DND-41 (cell line): ENCODE measurements at regions not wholly inside any gene's neighbourhood (a gene's known extent, or its start where the extent isn't known, plus 50 kb on each side); places are given as distances from the start of the nearest gene placed in this dataset.

Experiments
- ATAC-seq: fragments of 200-7000 bp; cut with Tn5 transposase; 3 replicates; pipeline ENCODE4 v1.9.1; 2021; ENCODE audit warnings: low read depth; ENCODE audit not compliant: insufficient read depth
- DNase-seq: peaks from one replicate; pipeline ENCODE4 v3.0.0-alpha.2; 2020
- H2AFZ ChIP-seq: 2 replicates; pipeline ENCODE4 v1.6.0; 2012; ENCODE audit warnings: low read depth, low read length
- H3K27ac ChIP-seq: 2 replicates; pipeline ENCODE4 v1.5.1; 2012; ENCODE audit warnings: low read length, inconsistent platforms
- H3K27me3 ChIP-seq: fragments of 200-600 bp; sonication (generic); 2 replicates; pipeline ENCODE4 v1.6.0; 2012; ENCODE audit warnings: low read length, mild to moderate bottlenecking, inconsistent platforms; ENCODE audit not compliant: insufficient read depth, poor library complexity
- H3K36me3 ChIP-seq: 2 replicates; pipeline ENCODE4 v1.5.1; 2012; ENCODE audit warnings: low read length, inconsistent platforms; ENCODE audit not compliant: insufficient read depth
- H3K4me1 ChIP-seq: 2 replicates; pipeline ENCODE4 v1.5.1; 2012; ENCODE audit warnings: mild to moderate bottlenecking, low read length; ENCODE audit not compliant: insufficient read depth
- H3K4me2 ChIP-seq: 2 replicates; pipeline ENCODE4 v1.6.0; 2012; ENCODE audit warnings: mild to moderate bottlenecking, moderate library complexity, low read length, inconsistent platforms; ENCODE audit not compliant: insufficient read depth
- H3K4me3 ChIP-seq, 2 experiments: fragments of 200-600 bp in 1 of 2; shearing (Covaris generic) in 1 of 2; 2 replicates each; pipeline ENCODE4 v1.5.1; 2012 to 2016; ENCODE audit warnings: inconsistent platforms in 2 of 2, low read length in 2 of 2, mild to moderate bottlenecking in 2 of 2, low read depth in 1 of 2, moderate library complexity in 1 of 2
- H3K79me2 ChIP-seq: 2 replicates; pipeline ENCODE4 v1.6.0; 2012; ENCODE audit warnings: low read length, inconsistent platforms; ENCODE audit not compliant: insufficient read depth
- H3K9ac ChIP-seq: 2 replicates; pipeline ENCODE4 v1.6.0; 2012; ENCODE audit warnings: low read depth, mild to moderate bottlenecking, inconsistent platforms, low read length, moderate library complexity
- H3K9me3 ChIP-seq: 2 replicates; pipeline ENCODE4 v1.5.1; 2012; ENCODE audit warnings: low read length, moderate library complexity, mild to moderate bottlenecking, inconsistent platforms; ENCODE audit not compliant: insufficient read depth, severe bottlenecking
- H4K20me1 ChIP-seq: 2 replicates; pipeline ENCODE4 v1.6.0; 2012; ENCODE audit warnings: low read length; ENCODE audit not compliant: insufficient read depth
- CTCF ChIP-seq: IDR thresholded peaks from 2 replicates; pipeline ENCODE4 v1.5.1; 2012; ENCODE audit warnings: borderline replicate concordance, low read length, moderate library complexity, mild to moderate bottlenecking; ENCODE audit not compliant: poor library complexity, severe bottlenecking; ENCODE audit errors: extremely low read depth
- EZH2 ChIP-seq: IDR thresholded peaks from 3 replicates; pipeline ENCODE4 v1.6.1; 2012; ENCODE audit warnings: borderline replicate concordance, low read depth, mild to moderate bottlenecking, moderate library complexity, low read length, inconsistent platforms; ENCODE audit not compliant: severe bottlenecking

DNA sequence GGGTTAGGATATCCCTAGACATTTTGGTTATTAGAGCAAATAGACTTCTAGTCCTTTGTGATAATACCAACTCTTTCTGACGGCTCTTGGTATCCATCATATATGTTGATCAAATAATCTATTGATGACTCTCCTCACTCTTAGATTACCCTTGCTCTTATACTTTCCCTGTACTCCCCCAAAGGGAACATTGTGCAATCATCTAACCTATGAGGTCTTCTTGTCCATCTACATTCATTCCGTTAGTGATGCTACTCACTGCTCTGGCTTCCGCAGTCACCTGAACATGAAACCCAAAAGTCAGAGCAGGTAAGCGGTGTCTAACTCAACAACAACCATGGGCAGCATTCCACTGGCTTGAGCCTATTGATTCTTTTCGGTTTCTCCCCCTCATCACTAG is 223.7 kb upstream of the SALL1 start:
- ATAC-seq: no peak
- Histone ChIP-seq H4K20me1 (no peaks in the 10 kb centered on the region), H3K27me3 (no peaks in the 10 kb centered on the region), H3K9me3 (no peaks in the 10 kb centered on the region), H3K9ac (no peak overlapping the region), H3K36me3 (no peaks in the 10 kb centered on the region), H3K4me1 (no peaks in the 10 kb centered on the region), H3K4me3 (no peak overlapping the region), H2AFZ (no peak overlapping the region), H3K4me2 (no peak overlapping the region), H3K79me2 (no peaks in the 10 kb centered on the region), H3K27ac (no peak overlapping the region)
- DNase-seq: no peak
- no peak for TF ChIP-seq CTCF
- TF ChIP-seq EZH2: no peak

- H3K79me2 ChIP-seq: no peaks in the 10 kb centered on the region
- H3K9ac ChIP-seq: no peak overlapping the region
- no peaks in the 10 kb centered on the region for H3K27me3 ChIP-seq
- H3K36me3 ChIP-seq: no peaks in the 10 kb centered on the region
- H3K4me3 ChIP-seq: no peak overlapping the region
- no peaks in the 10 kb centered on the region for H3K9me3 ChIP-seq
- ATAC-seq (no peak), DNase-seq (no peak)
- H3K4me2 ChIP-seq: no peak overlapping the region
- no peaks in the 10 kb centered on the region for H4K20me1 ChIP-seq
- TF ChIP-seq EZH2 (no peak), CTCF (no peak)
- H2AFZ ChIP-seq: no peak overlapping the region
- no peaks in the 10 kb centered on the region for H3K4me1 ChIP-seq
- no peak overlapping the region for H3K27ac ChIP-seq
Measured at GRCh38 chr16:51374346-51374745, 223.3 kb upstream of the SALL1 start.

DNA sequence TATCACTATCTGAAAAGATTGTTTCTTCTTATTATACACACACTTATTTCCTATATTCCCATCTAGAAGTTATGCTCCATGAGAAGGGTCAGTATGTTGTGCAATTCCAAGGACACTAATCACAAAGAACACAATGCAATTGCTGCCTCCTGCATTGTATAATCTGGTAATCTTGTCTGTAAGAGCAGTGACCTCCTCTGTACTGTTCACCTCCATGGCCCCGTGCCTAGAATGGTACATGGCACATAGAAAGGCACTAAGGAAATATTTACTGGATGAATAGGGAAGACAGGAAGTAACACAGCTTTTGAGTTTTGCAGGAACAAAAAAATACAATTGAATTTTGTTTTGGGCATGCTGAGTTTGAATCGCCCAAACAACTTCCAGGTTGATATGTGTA is 214.6 kb upstream of the SALL1 start:
- Histone ChIP-seq H2AFZ (no peak overlapping the region), H3K9me3 (no peaks in the 10 kb centered on the region), H3K79me2 (no peaks in the 10 kb centered on the region), H3K9ac (no peak overlapping the region), H3K27ac (no peak overlapping the region), H3K4me2 (no peak overlapping the region), H3K36me3 (no peaks in the 10 kb centered on the region), H3K27me3 (no peaks in the 10 kb centered on the region), H4K20me1 (no peaks in the 10 kb centered on the region), H3K4me1 (no peaks in the 10 kb centered on the region), H3K4me3 (no peak overlapping the region)
- ATAC-seq (no peak), DNase-seq (no peak)
- TF ChIP-seq EZH2 (no peak), CTCF (no peak)

DNA sequence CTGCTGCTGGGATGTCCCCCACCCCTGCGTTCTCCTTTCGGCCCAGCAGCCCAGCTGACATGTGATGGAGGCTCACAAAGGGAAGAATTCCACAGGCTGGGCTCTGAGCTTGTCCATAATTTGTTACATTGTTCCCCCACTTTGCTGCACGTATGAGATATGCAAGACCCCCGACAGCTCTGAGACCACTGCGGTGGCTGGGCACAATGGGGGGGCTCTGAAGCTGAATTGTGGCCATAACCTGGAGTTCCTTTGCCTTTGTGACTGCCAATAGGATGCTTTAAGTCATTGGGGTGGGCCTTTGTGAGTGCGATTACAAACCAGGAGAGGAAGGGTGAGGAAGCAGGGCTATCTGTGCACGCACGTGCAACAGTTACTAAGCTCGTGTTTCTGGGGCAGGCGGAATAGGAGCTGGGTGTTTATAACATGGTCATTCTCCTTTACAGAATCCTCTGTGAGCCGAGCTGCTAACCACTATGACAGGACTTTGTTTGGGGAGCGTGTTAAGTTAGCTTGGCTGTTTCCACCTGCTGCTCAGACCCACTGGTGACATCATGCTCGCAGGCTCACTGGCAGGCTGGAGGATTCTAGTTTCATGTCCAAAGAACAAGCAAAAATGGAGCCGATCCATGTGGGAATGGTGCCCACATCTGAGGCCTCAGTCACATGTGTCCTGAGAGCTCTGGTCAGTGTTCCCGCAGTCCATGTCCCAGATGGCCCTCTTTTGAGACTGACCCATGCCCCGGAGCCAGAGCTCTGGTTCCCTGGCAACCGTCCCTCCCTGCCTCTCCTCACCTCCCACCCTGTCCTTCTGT is 208.3 kb upstream of the SALL1 start:
- no peaks in the 10 kb centered on the region for H4K20me1 ChIP-seq
- H3K4me2 ChIP-seq: no peak overlapping the region
- TF ChIP-seq CTCF: no peak
- no peak for TF ChIP-seq EZH2
- H2AFZ ChIP-seq: no peak overlapping the region
- H3K9me3 ChIP-seq: no peaks in the 10 kb centered on the region
- H3K79me2 ChIP-seq: no peaks in the 10 kb centered on the region
- no peak overlapping the region for H3K4me3 ChIP-seq
- H3K4me1 ChIP-seq: no peaks in the 10 kb centered on the region
- no peaks in the 10 kb centered on the region for H3K36me3 ChIP-seq
- no peak overlapping the region for H3K9ac ChIP-seq
- no peak for DNase-seq
- no peak overlapping the region for H3K27ac ChIP-seq
- ATAC-seq: no peak
- H3K27me3 ChIP-seq: no peaks in the 10 kb centered on the region
